Naive thymus-derived CD4-positive, alpha-beta T cell (primary cell): ENCODE measurements at regions not wholly inside any gene's neighbourhood (a gene's known extent, or its start where the extent isn't known, plus 50 kb on each side); places are given as distances from the start of the nearest gene placed in this dataset.
A peak's percentile ranks its signal among the peaks of the same experiment; 100 is the strongest.
"Not testable (repeated sequence)": the region's sequence is repeated elsewhere in the genome, so short reads cannot be mapped to it uniquely, and the experiment has no call there.

ENCODE experiments used
- ATAC-seq: fragments of 150-1000 bp; cut with Tn5 transposase; 2 replicates; pipeline ENCODE4 v1.10.0; 2021; ENCODE audit warnings: mild to moderate bottlenecking, moderate library complexity
- CTCF ChIA-PET: fragments of 350-600 bp; sonication (Branson Sonifier 250); formaldehyde crosslinking; loops from one replicate; lab custom pipeline; 2021; ENCODE audit warnings: antibody characterized with exemption; lab: Charles Lee
- POLR2A ChIA-PET: fragments of 350-600 bp; sonication (Branson Sonifier 250); formaldehyde crosslinking; loops from one replicate; lab custom pipeline; 2021; ENCODE audit warnings: antibody characterized with exemption, inconsistent platforms; lab: Charles Lee
- DNase-seq, 9 donors: peaks; one replicate each; pipeline versions ENCODE4 v3.0.0 to v3.0.0-alpha.2; 2020 to 2022; ENCODE audit warnings: mixed read lengths in 1 of 9
- H3K27ac ChIP-seq: one replicate; pipeline ENCODE4 v1.7.0; 2013; ENCODE audit warnings: mild to moderate bottlenecking, low read depth, low read length, moderate library complexity
- H3K27me3 ChIP-seq, 2 donors: one replicate each; pipeline ENCODE4 v1.7.0; 2013; ENCODE audit warnings: low read length in 2 of 2, mild to moderate bottlenecking in 2 of 2, moderate library complexity in 2 of 2; ENCODE audit not compliant: control insufficient read depth in 2 of 2, insufficient read depth in 2 of 2
- H3K36me3 ChIP-seq, 3 experiments: 1 replicate in 2 of 3; 2 replicates in 1 of 3; pipeline ENCODE4 v1.7.0; 2013; ENCODE audit warnings: low read length in 3 of 3, mild to moderate bottlenecking in 3 of 3, moderate library complexity in 1 of 3; ENCODE audit not compliant: insufficient read depth in 3 of 3, control insufficient read depth in 2 of 3
- H3K4me1 ChIP-seq, 2 donors: one replicate each; pipeline ENCODE4 v1.7.0; 2013; ENCODE audit warnings: low read length in 2 of 2, mild to moderate bottlenecking in 2 of 2, moderate library complexity in 1 of 2; ENCODE audit not compliant: control insufficient read depth in 2 of 2, insufficient read depth in 2 of 2
- H3K4me3 ChIP-seq: 2 replicates; pipeline ENCODE4 v1.7.0; 2013; ENCODE audit warnings: mild to moderate bottlenecking, low read length
- H3K9me3 ChIP-seq, 3 experiments: 1 replicate in 2 of 3; 2 replicates in 1 of 3; pipeline ENCODE4 v1.7.0; 2013; ENCODE audit warnings: low read length in 3 of 3; ENCODE audit not compliant: control insufficient read depth in 2 of 3
- H3K27ac Mint-ChIP-seq, 9 donors: one replicate each; pipeline ENCODE4 v1.8.0; 2020 to 2022; ENCODE audit warnings: mixed read lengths in 9 of 9, mild to moderate bottlenecking in 8 of 9, moderate library complexity in 5 of 9, inconsistent platforms in 2 of 9
- H3K27me3 Mint-ChIP-seq, 5 donors: one replicate each; pipeline ENCODE4 v1.8.0; 2021 to 2022; ENCODE audit warnings: mixed read lengths in 5 of 5, mild to moderate bottlenecking in 1 of 5
- H3K36me3 Mint-ChIP-seq, 5 donors: one replicate each; pipeline ENCODE4 v1.8.0; 2020 to 2022; ENCODE audit warnings: mixed read lengths in 5 of 5, mild to moderate bottlenecking in 3 of 5, inconsistent platforms in 1 of 5
- H3K4me1 Mint-ChIP-seq, 7 donors: one replicate each; pipeline ENCODE4 v1.8.0; 2020 to 2022; ENCODE audit warnings: mixed read lengths in 7 of 7, mild to moderate bottlenecking in 3 of 7, inconsistent platforms in 1 of 7
- H3K4me3 Mint-ChIP-seq, 10 donors: one replicate each; pipeline ENCODE4 v1.8.0; 2020 to 2022; ENCODE audit warnings: mild to moderate bottlenecking in 10 of 10, mixed read lengths in 10 of 10, moderate library complexity in 6 of 10, inconsistent platforms in 2 of 10
- H3K9me3 Mint-ChIP-seq, 11 donors: one replicate each; pipeline ENCODE4 v1.8.0; 2020 to 2022; ENCODE audit warnings: mixed read lengths in 11 of 11, mild to moderate bottlenecking in 4 of 11, inconsistent platforms in 1 of 11, moderate library complexity in 1 of 11
- intact Hi-C, 2 donors: fragments of 100-400 bp; cut with micrococcal nuclease; formaldehyde crosslinking; loops; one replicate each; pipeline ENCODE4 v1.15.1; 2023

- Histone ChIP-seq H3K4me1 (no peaks in the 10 kb centered on the region), H3K27ac (no peak overlapping the region), H3K9me3 (no peaks in the 10 kb centered on the region), H3K4me3 (no peak overlapping the region), H3K36me3 (no peaks in the 10 kb centered on the region), H3K27me3 (no peaks in the 10 kb centered on the region)
- POLR2A ChIA-PET: no interaction called here
- no peaks in the 10 kb centered on the region for H3K4me1 Mint-ChIP-seq
- ATAC-seq (no peak), DNase-seq (no peak)
- H3K36me3 Mint-ChIP-seq: peaks cover 0 to 5% (median 0%) of the 10 kb centered on the region in 5 donors
- CTCF ChIA-PET: no interaction called here
- intact Hi-C loops: loop anchor here in 1 of 2 donors (5.0 to 10.0 kb wide), 2 partner anchors 338 to 1371 kb away; no protein-coding TSS in a partner anchor
- no peak overlapping the region for H3K27ac Mint-ChIP-seq
- peaks cover 0 to 5% (median 0%) of the 10 kb centered on the region in 5 donors for H3K27me3 Mint-ChIP-seq
- H3K9me3 Mint-ChIP-seq: peaks cover 0 to 20% (median 7%) of the 10 kb centered on the region in 11 donors
- H3K4me3 Mint-ChIP-seq: no peak overlapping the region
These were observed 342.0 kb downstream of the SOX4 start for GRCh38 chr6:21935561-21936028.

- POLR2A ChIA-PET: no interaction called here
- no peak for DNase-seq
These were observed 343.9 kb downstream of the SOX4 start for GRCh38 chr6:21937466-21937865.

GRCh38 chr6:21939066-21939465 lies 345.5 kb downstream of the SOX4 start:
- H3K27ac ChIP-seq, H3K9me3 ChIP-seq, H3K4me3 Mint-ChIP-seq, POLR2A ChIA-PET, H3K4me3 ChIP-seq, DNase-seq, H3K4me1 Mint-ChIP-seq, H3K27me3 Mint-ChIP-seq, ATAC-seq, H3K27me3 ChIP-seq, H3K27ac Mint-ChIP-seq, H3K36me3 Mint-ChIP-seq, CTCF ChIA-PET, H3K36me3 ChIP-seq, H3K4me1 ChIP-seq: not testable (repeated sequence)
- intact Hi-C loops: loop anchor here in 1 of 2 donors (5.0 to 10.0 kb wide), 2 partner anchors 342 to 1374 kb away; no protein-coding TSS in a partner anchor
- H3K9me3 Mint-ChIP-seq: peaks cover 0 to 13% (median 6%) of the 10 kb centered on the region in 11 donors

More at GRCh38 chr6:21937466-21937865, 343.9 kb downstream of the SOX4 start:
- Mint-ChIP-seq H3K36me3 (peaks cover 0 to 3% (median 0%) of the 10 kb centered on the region in 5 donors), H3K27ac (no peak overlapping the region), H3K4me1 (no peaks in the 10 kb centered on the region), H3K4me3 (no peak overlapping the region), H3K27me3 (peaks cover 0 to 5% (median 0%) of the 10 kb centered on the region in 5 donors), H3K9me3 (peaks cover 0 to 20% (median 6%) of the 10 kb centered on the region in 11 donors)
- intact Hi-C loops: loop anchor here in 1 of 2 donors (5.0 to 10.0 kb wide), 2 partner anchors 340 to 1373 kb away; no protein-coding TSS in a partner anchor
- Histone ChIP-seq H3K4me1 (no peaks in the 10 kb centered on the region), H3K27ac (no peak overlapping the region), H3K27me3 (no peaks in the 10 kb centered on the region), H3K9me3 (no peaks in the 10 kb centered on the region), H3K4me3 (no peak overlapping the region), H3K36me3 (no peaks in the 10 kb centered on the region)
- ATAC-seq: no peak
- CTCF ChIA-PET: no interaction called here

- ATAC-seq: no peak
- POLR2A ChIA-PET: no interaction called here
- H3K4me3 ChIP-seq: no peak overlapping the region
- Mint-ChIP-seq H3K27me3 (peaks cover 0 to 2% (median 0%) of the 10 kb centered on the region in 5 donors), H3K4me1 (peaks cover 0 to 3% (median 0%) of the 10 kb centered on the region in 7 donors), H3K36me3 (no peaks in the 10 kb centered on the region), H3K9me3 (no peaks in the 10 kb centered on the region), H3K4me3 (no peak overlapping the region), H3K27ac (peak overlapping the region in 1 of 9 donors; percentile 1)
- no peak for DNase-seq
- no peaks in the 10 kb centered on the region for H3K36me3 ChIP-seq
- H3K27me3 ChIP-seq: no peaks in the 10 kb centered on the region
- intact Hi-C loops: no loop called here
- H3K9me3 ChIP-seq: no peaks in the 10 kb centered on the region
- CTCF ChIA-PET: no interaction called here
- no peaks in the 10 kb centered on the region for H3K4me1 ChIP-seq
- H3K27ac ChIP-seq: no peak overlapping the region
These were observed 348.4 kb downstream of the SOX4 start for GRCh38 chr6:21941926-21942325.

DNA sequence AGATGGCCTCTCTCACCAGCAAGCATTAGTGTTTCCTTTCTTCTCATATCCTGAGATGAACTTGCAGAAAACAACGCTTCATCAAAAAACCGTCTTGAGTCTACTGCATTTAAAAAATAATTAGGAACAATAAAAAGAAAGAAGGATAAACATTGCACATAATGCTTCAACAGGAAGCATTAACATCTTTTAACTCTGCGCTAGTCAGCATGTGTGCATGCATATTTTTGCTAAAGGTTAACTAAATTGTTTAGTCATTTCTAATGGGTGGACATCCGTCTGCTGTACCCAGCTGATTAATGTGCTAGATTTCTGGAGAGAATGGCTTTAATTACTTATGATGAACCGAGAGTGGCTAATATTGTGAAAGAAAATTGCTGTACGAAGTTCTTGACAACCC lies 349.3 kb downstream of the SOX4 start:
- Mint-ChIP-seq H3K27ac (peak overlapping the region in 1 of 9 donors; percentile 15), H3K36me3 (no peaks in the 10 kb centered on the region), H3K4me1 (peaks cover 0 to 3% (median 0%) of the 10 kb centered on the region in 7 donors), H3K4me3 (no peak overlapping the region), H3K27me3 (peaks cover 0 to 3% (median 0%) of the 10 kb centered on the region in 5 donors), H3K9me3 (no peaks in the 10 kb centered on the region)
- Histone ChIP-seq H3K4me1 (no peaks in the 10 kb centered on the region), H3K4me3 (no peak overlapping the region), H3K9me3 (no peaks in the 10 kb centered on the region), H3K27me3 (no peaks in the 10 kb centered on the region), H3K36me3 (no peaks in the 10 kb centered on the region), H3K27ac (no peak overlapping the region)
- DNase-seq (no peak), ATAC-seq (no peak)
- ChIA-PET CTCF (no interaction called here), POLR2A (no interaction called here)
- intact Hi-C loops: no loop called here

DNA sequence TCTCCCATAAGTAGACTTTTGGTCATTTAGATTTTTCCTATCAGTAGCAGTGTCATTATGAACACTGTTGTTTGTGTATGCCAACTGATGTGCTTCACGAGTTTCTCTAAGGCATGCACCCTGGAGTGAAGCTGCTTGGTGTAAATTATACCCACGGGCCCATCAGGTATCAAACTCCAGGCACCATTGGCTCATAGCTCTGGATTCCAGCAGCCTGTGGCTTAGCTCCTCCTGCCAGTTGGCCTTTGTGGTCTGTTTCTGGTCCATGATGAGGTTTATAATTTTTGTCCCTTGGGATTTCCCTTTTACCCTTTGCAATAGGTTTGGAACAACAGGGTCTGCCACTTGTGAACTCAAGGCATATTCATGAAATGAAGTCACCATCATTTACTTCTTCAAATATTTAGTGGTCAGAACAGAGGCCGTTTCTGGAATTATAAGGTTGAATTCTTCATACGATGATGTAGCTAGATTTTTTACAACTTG lies 350.5 kb downstream of the PRL start:
- DNase-seq (no peak), ATAC-seq (no peak)
- H3K4me3 ChIP-seq: no peak overlapping the region
- no peaks in the 10 kb centered on the region for H3K9me3 ChIP-seq
- H3K36me3 ChIP-seq: no peaks in the 10 kb centered on the region
- H3K27me3 ChIP-seq: no peaks in the 10 kb centered on the region
- intact Hi-C loops: no loop called here
- peaks cover 0 to 10% (median 3%) of the 10 kb centered on the region in 7 donors for H3K4me1 Mint-ChIP-seq
- ChIA-PET POLR2A (no interaction called here), CTCF (no interaction called here)
- H3K27ac Mint-ChIP-seq: no peak overlapping the region
- H3K9me3 Mint-ChIP-seq: no peaks in the 10 kb centered on the region
- no peaks in the 10 kb centered on the region for H3K4me1 ChIP-seq
- no peak overlapping the region for H3K27ac ChIP-seq
- peaks cover 0 to 5% (median under 1%) of the 10 kb centered on the region in 5 donors for H3K27me3 Mint-ChIP-seq
- no peak overlapping the region for H3K4me3 Mint-ChIP-seq
- no peaks in the 10 kb centered on the region for H3K36me3 Mint-ChIP-seq

DNA sequence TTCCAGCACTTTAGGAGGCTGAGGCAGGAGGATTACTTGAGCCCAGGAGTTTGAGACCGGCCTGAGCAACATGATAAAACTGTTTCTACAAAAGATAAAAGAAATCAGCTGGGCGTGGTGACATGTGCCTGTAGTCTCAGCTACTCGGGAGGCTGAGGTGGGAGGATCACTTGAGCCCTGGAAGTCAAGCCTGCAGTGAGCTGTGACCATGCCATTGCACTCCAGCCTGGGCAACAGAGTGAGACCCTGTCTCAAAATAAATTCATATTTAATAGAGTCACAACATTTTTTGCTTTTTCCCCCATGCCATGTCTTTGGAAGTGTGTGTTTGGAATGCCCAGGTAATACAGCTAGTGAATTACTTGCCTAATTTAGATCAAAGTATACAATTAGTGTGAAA lies 349.6 kb downstream of the PRL start:
- Mint-ChIP-seq H3K27ac (peak overlapping the region in 1 of 9 donors; percentile 29), H3K4me1 (peaks cover 0 to 17% (median 10%) of the 10 kb centered on the region in 7 donors)
- H3K27me3 Mint-ChIP-seq, H3K27ac ChIP-seq, H3K4me3 ChIP-seq, H3K9me3 Mint-ChIP-seq, CTCF ChIA-PET, H3K36me3 ChIP-seq, POLR2A ChIA-PET, ATAC-seq, H3K4me3 Mint-ChIP-seq, DNase-seq, H3K9me3 ChIP-seq, H3K36me3 Mint-ChIP-seq, H3K27me3 ChIP-seq, H3K4me1 ChIP-seq, intact Hi-C loops: not testable (repeated sequence)
